ENCODE measurements at regions not wholly inside any gene's neighbourhood (a gene's known extent, or its start where the extent isn't known, plus 50 kb on each side); places are given as distances from the start of the nearest gene placed in this dataset.

- intact Hi-C loops (cut with DNase I), result loop anchor here in 1 of 3 donors (5.0 kb wide), 1 partner anchor 275 kb away; no protein-coding TSS in a partner anchor
- no peaks in the 10 kb centered on the region for H3K9me3 ChIP-seq
- FAIRE-seq (no peak), DNase-seq (no peak), ATAC-seq (no peak)
- no peaks in the 10 kb centered on the region for H3K36me3 ChIP-seq
- no peaks in the 10 kb centered on the region for H3K27me3 ChIP-seq
- no peak for TF ChIP-seq CTCF (IDR thresholded peaks at IDR 0.05)
- H3K4me1 ChIP-seq, result no peaks in the 10 kb centered on the region
- H3K4me3 ChIP-seq, result no peak overlapping the region
- no peak overlapping the region for H3K27ac ChIP-seq
- WGBS, 2 donors, result 73 to 79% methylated on average over 4 of the region's 4 CpGs
These were observed 148.9 kb upstream of the GNAO1 start for GRCh38 chr16:56042416-56042815.

GRCh38 chr16:56041556-56042140 is 149.6 kb upstream of the GNAO1 start:
- Histone ChIP-seq H3K27me3 (no peaks in the 10 kb centered on the region), H3K4me3 (no peak overlapping the region), H3K9me3 (no peaks in the 10 kb centered on the region), H3K27ac (no peak overlapping the region), H3K4me1 (no peaks in the 10 kb centered on the region), H3K36me3 (no peaks in the 10 kb centered on the region)
- DNase-seq (peak in 3 of 6 donors; percentile 7 to 37 (median 37)), FAIRE-seq (no peak), ATAC-seq (peak in 3 of 4 donors; percentile 80 to 86 (median 86))
- TF ChIP-seq CTCF (IDR thresholded peaks at IDR 0.05), result peak in 1 of 4 donors; percentile 21
- intact Hi-C loops (cut with DNase I), result loop anchor here in 1 of 3 donors (5.0 kb wide), 1 partner anchor 276 kb away; no protein-coding TSS in a partner anchor
- 26 to 31% methylated on average over 4 of the region's 4 CpGs for WGBS, 2 donors

- H3K36me3 ChIP-seq, result no peaks in the 10 kb centered on the region
- WGBS, 2 donors, result 58 to 61% methylated on average over 3 of the region's 3 CpGs
- ATAC-seq, result no peak
- H3K9me3 ChIP-seq, result no peaks in the 10 kb centered on the region
- H3K4me1 ChIP-seq, result no peaks in the 10 kb centered on the region
- FAIRE-seq, result no peak
- H3K4me3 ChIP-seq, result no peak overlapping the region
- TF ChIP-seq CTCF (IDR thresholded peaks at IDR 0.05), result no peak
- no peak for DNase-seq
- H3K27me3 ChIP-seq, result peaks cover 0 to 7% (median 0%) of the 10 kb centered on the region in 4 donors
- intact Hi-C loops (cut with DNase I), result no loop called here
- H3K27ac ChIP-seq, result no peak overlapping the region
These were observed 152.7 kb upstream of the GNAO1 start for GRCh38 chr16:56038564-56039098.

GRCh38 chr16:56032072-56032471 is 156.9 kb upstream of the CES5A start:
- 40 to 43% methylated on average over 1 of the region's 1 CpG for WGBS, 2 donors
- Histone ChIP-seq H3K36me3 (no peaks in the 10 kb centered on the region), H3K27ac (no peak overlapping the region), H3K27me3 (peaks cover 0 to 7% (median 0%) of the 10 kb centered on the region in 4 donors), H3K9me3 (no peaks in the 10 kb centered on the region), H3K4me1 (no peaks in the 10 kb centered on the region), H3K4me3 (no peak overlapping the region)
- DNase-seq (no peak), ATAC-seq (no peak), FAIRE-seq (no peak)
- TF ChIP-seq CTCF (IDR thresholded peaks at IDR 0.05), result no peak
- intact Hi-C loops (cut with DNase I), result no loop called here

- no peaks in the 10 kb centered on the region for H3K4me1 ChIP-seq
- TF ChIP-seq CTCF (IDR thresholded peaks at IDR 0.05), result no peak
- intact Hi-C loops (cut with DNase I), result no loop called here
- no peak overlapping the region for H3K4me3 ChIP-seq
- H3K36me3 ChIP-seq, result no peaks in the 10 kb centered on the region
- H3K27me3 ChIP-seq, result no peaks in the 10 kb centered on the region
- no peak for FAIRE-seq
- DNase-seq, result no peak
- H3K9me3 ChIP-seq, result no peaks in the 10 kb centered on the region
- no peak overlapping the region for H3K27ac ChIP-seq
- no peak for ATAC-seq
These were observed 153.9 kb upstream of the CES5A start for GRCh38 chr16:56029026-56029425.

All from pancreas (tissue), 10 donors.